Mammary epithelial cell (primary cell): ENCODE measurements at regions not wholly inside any gene's neighbourhood (a gene's known extent, or its start where the extent isn't known, plus 50 kb on each side); places are given as distances from the start of the nearest gene placed in this dataset.

ENCODE experiments used
- CTCF ChIP-seq, 2 donors: IDR thresholded peaks in 1 of 2; conservative IDR thresholded peaks in 1 of 2; 2 replicates each; pipeline ENCODE4 v1.5.1; 2011 to 2012; ENCODE audit warnings: inconsistent platforms in 2 of 2, low read length in 2 of 2, mild to moderate bottlenecking in 2 of 2, control low read depth in 1 of 2, low read depth in 1 of 2; ENCODE audit not compliant: insufficient read depth in 1 of 2; ENCODE audit errors: extremely low read depth in 1 of 2
- EZH2 ChIP-seq: IDR thresholded peaks from 2 replicates; pipeline ENCODE4 v1.6.1; 2012; ENCODE audit warnings: low read length, inconsistent platforms, borderline replicate concordance

GRCh38 chr17:15083225-15083624, 181.9 kb downstream of the PMP22 start:
- TF ChIP-seq CTCF (conservative IDR thresholded peaks at IDR 0.05 in 1 of 2, IDR thresholded peaks at IDR 0.05 in 1 of 2; ENCODE audit: extremely low read depth in 1 of 2, insufficient read depth in 1 of 2, low read depth in 1 of 2, low read length in 2 of 2) = no peak
- TF ChIP-seq EZH2 = no peak
